Astrocyte (in vitro differentiated cells and primary cell): ENCODE measurements at regions not wholly inside any gene's neighbourhood (a gene's known extent, or its start where the extent isn't known, plus 50 kb on each side); places are given as distances from the start of the nearest gene placed in this dataset.
"Not testable (repeated sequence)": the region's sequence is repeated elsewhere in the genome, so short reads cannot be mapped to it uniquely, and the experiment has no call there.

Source experiments
- DNase-seq: peaks from one replicate; pipeline ENCODE4 v3.0.0-alpha.2; 2010; ENCODE audit warnings: low read depth
- FAIRE-seq: peaks from 2 replicates; lab custom pipeline; 2011; peaks lifted over from hg19 to GRCh38; lab: Jason Lieb, UNC
- H2AFZ ChIP-seq: 2 replicates; pipeline ENCODE4 v1.6.0; 2012; ENCODE audit warnings: low read depth, low read length, inconsistent platforms
- H3K27ac ChIP-seq: 2 replicates; pipeline ENCODE4 v1.5.1; 2011; ENCODE audit warnings: low read depth, low read length, inconsistent platforms
- H3K27me3 ChIP-seq: 2 replicates; pipeline ENCODE4 v1.6.0; 2011; ENCODE audit warnings: low read length, inconsistent platforms; ENCODE audit not compliant: insufficient read depth
- H3K36me3 ChIP-seq: 2 replicates; pipeline ENCODE4 v1.5.1; 2011; ENCODE audit warnings: low read length, inconsistent platforms; ENCODE audit not compliant: insufficient read depth
- H3K4me1 ChIP-seq: 2 replicates; pipeline ENCODE4 v1.5.1; 2011; ENCODE audit warnings: low read length, inconsistent platforms; ENCODE audit not compliant: insufficient read depth
- H3K4me2 ChIP-seq: 2 replicates; pipeline ENCODE4 v1.6.0; 2012; ENCODE audit warnings: low read length, inconsistent platforms
- H3K4me3 ChIP-seq: 2 replicates; pipeline ENCODE4 v1.5.1; 2011; ENCODE audit warnings: low read depth, mild to moderate bottlenecking, low read length, inconsistent platforms; ENCODE audit not compliant: insufficient read depth
- H3K79me2 ChIP-seq: 2 replicates; pipeline ENCODE4 v1.6.0; 2012; ENCODE audit warnings: mild to moderate bottlenecking, low read length, inconsistent platforms; ENCODE audit not compliant: insufficient read depth
- H3K9ac ChIP-seq: 2 replicates; pipeline ENCODE4 v1.6.0; 2012; ENCODE audit warnings: mild to moderate bottlenecking, low read length, inconsistent platforms
- H3K9me3 ChIP-seq: 2 replicates; pipeline ENCODE4 v1.5.1; 2012; ENCODE audit warnings: low read depth, mild to moderate bottlenecking, low read length, inconsistent platforms; ENCODE audit not compliant: insufficient read depth
- H4K20me1 ChIP-seq: 2 replicates; pipeline ENCODE4 v1.6.0; 2012; ENCODE audit warnings: low read length, inconsistent platforms; ENCODE audit not compliant: insufficient read depth
- H3K27ac Mint-ChIP-seq: one replicate; pipeline ENCODE4 v1.8.0; 2021; ENCODE audit warnings: mild to moderate bottlenecking, mixed read lengths; ENCODE audit not compliant: unreplicated experiment
- H3K27me3 Mint-ChIP-seq: one replicate; pipeline ENCODE4 v1.8.0; 2021; ENCODE audit warnings: low read depth, mixed read lengths; ENCODE audit not compliant: unreplicated experiment
- H3K36me3 Mint-ChIP-seq: one replicate; pipeline ENCODE4 v1.8.0; 2021; ENCODE audit warnings: low read depth, mixed read lengths; ENCODE audit not compliant: unreplicated experiment
- H3K4me1 Mint-ChIP-seq: one replicate; pipeline ENCODE4 v1.8.0; 2021; ENCODE audit warnings: low read depth, mixed read lengths; ENCODE audit not compliant: unreplicated experiment
- H3K4me3 Mint-ChIP-seq: one replicate; pipeline ENCODE4 v1.8.0; 2021; ENCODE audit warnings: mild to moderate bottlenecking, moderate library complexity, mixed read lengths; ENCODE audit not compliant: unreplicated experiment
- H3K9me3 Mint-ChIP-seq: one replicate; pipeline ENCODE4 v1.8.0; 2021; ENCODE audit warnings: mild to moderate bottlenecking, mixed read lengths; ENCODE audit not compliant: unreplicated experiment
- CTCF ChIP-seq: IDR thresholded peaks from 2 replicates; pipeline ENCODE4 v1.5.1; 2011; ENCODE audit warnings: low read depth, mild to moderate bottlenecking, inconsistent platforms, low read length, moderate library complexity; ENCODE audit not compliant: insufficient read depth
- EZH2 ChIP-seq: IDR thresholded peaks from 2 replicates; pipeline ENCODE4 v1.6.1; 2012; ENCODE audit warnings: mild to moderate bottlenecking, low read length, inconsistent platforms; ENCODE audit not compliant: insufficient read depth

DNA sequence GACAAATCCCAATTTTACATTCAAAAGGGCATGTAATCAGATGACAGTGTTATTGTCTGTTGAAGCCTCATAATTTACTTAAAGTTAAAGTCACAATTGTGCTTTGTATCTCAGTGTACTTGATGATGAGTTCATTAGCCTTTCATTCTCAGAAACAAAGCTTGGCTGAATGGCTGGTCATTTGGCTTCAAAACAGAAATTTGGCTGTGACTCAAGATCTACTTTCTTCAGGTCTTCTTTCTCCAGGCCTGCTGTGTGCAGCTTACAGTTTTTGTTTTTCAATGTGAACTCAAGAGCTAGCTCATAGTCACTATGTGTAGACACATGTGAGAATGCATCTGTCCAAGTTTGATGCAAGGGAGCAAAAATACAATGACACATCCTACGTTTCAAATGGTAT is 2003.6 kb upstream of the WWC1 start:
- Histone ChIP-seq H3K9ac (no peak overlapping the region), H3K36me3 (no peaks in the 10 kb centered on the region), H2AFZ (no peak overlapping the region), H4K20me1 (no peaks in the 10 kb centered on the region), H3K9me3 (no peaks in the 10 kb centered on the region), H3K4me3 (no peak overlapping the region), H3K79me2 (no peaks in the 10 kb centered on the region), H3K4me2 (no peak overlapping the region), H3K27ac (no peak overlapping the region), H3K4me1 (no peaks in the 10 kb centered on the region), H3K27me3 (no peaks in the 10 kb centered on the region)
- no peaks in the 10 kb centered on the region for H3K36me3 Mint-ChIP-seq
- H3K4me3 Mint-ChIP-seq = no peak overlapping the region
- TF ChIP-seq EZH2 = no peak
- TF ChIP-seq CTCF = no peak
- FAIRE-seq (no peak), DNase-seq (no peak)
- no peaks in the 10 kb centered on the region for H3K9me3 Mint-ChIP-seq
- no peaks in the 10 kb centered on the region for H3K27me3 Mint-ChIP-seq
- H3K4me1 Mint-ChIP-seq = peaks cover 8% of the 10 kb centered on the region
- H3K27ac Mint-ChIP-seq = no peak overlapping the region

GRCh38 chr5:166291800-166292199 is 1999.6 kb upstream of the WWC1 start:
- H3K4me1 ChIP-seq, H3K27me3 Mint-ChIP-seq, H3K9me3 Mint-ChIP-seq, H3K4me2 ChIP-seq, H3K36me3 ChIP-seq, FAIRE-seq, H3K9ac ChIP-seq, H4K20me1 ChIP-seq, H3K9me3 ChIP-seq, H3K4me1 Mint-ChIP-seq, H2AFZ ChIP-seq, H3K4me3 Mint-ChIP-seq, DNase-seq, H3K27me3 ChIP-seq, H3K4me3 ChIP-seq, H3K27ac ChIP-seq, H3K36me3 Mint-ChIP-seq, H3K27ac Mint-ChIP-seq, H3K79me2 ChIP-seq: not testable (repeated sequence)

GRCh38 chr5:166293892-166294291 is 1997.6 kb upstream of the WWC1 start:
- H2AFZ ChIP-seq = no peak overlapping the region
- Mint-ChIP-seq H3K36me3 (no peaks in the 10 kb centered on the region), H3K4me1 (no peaks in the 10 kb centered on the region), H3K27me3 (no peaks in the 10 kb centered on the region), H3K9me3 (no peaks in the 10 kb centered on the region), H3K27ac (no peak overlapping the region), H3K4me3 (no peak overlapping the region)
- H3K4me3 ChIP-seq = no peak overlapping the region
- H3K4me2 ChIP-seq = no peak overlapping the region
- H3K27me3 ChIP-seq = no peaks in the 10 kb centered on the region
- H3K79me2 ChIP-seq = no peaks in the 10 kb centered on the region
- no peak for TF ChIP-seq EZH2
- TF ChIP-seq CTCF = no peak
- H3K27ac ChIP-seq = no peak overlapping the region
- no peaks in the 10 kb centered on the region for H4K20me1 ChIP-seq
- no peak overlapping the region for H3K9ac ChIP-seq
- H3K4me1 ChIP-seq = no peaks in the 10 kb centered on the region
- no peaks in the 10 kb centered on the region for H3K36me3 ChIP-seq
- FAIRE-seq = no peak
- H3K9me3 ChIP-seq = no peaks in the 10 kb centered on the region
- DNase-seq = no peak
